Endothelial cell (in vitro differentiated cells): ENCODE measurements at regions not wholly inside any gene's neighbourhood (a gene's known extent, or its start where the extent isn't known, plus 50 kb on each side); places are given as distances from the start of the nearest gene placed in this dataset.

Experiments
- DNase-seq: peaks from one replicate; pipeline ENCODE4 v3.0.0; 2021; ENCODE audit warnings: low spot score
- H3K27ac Mint-ChIP-seq: one replicate; pipeline ENCODE4 v1.8.0; 2021; ENCODE audit warnings: mixed read lengths, inconsistent platforms; ENCODE audit not compliant: unreplicated experiment
- H3K27me3 Mint-ChIP-seq: one replicate; pipeline ENCODE4 v1.8.0; 2021; ENCODE audit warnings: mild to moderate bottlenecking, moderate library complexity, mixed read lengths, inconsistent platforms; ENCODE audit not compliant: unreplicated experiment
- H3K36me3 Mint-ChIP-seq: one replicate; pipeline ENCODE4 v1.8.0; 2021; ENCODE audit warnings: mild to moderate bottlenecking, low read depth, mixed read lengths, inconsistent platforms; ENCODE audit not compliant: unreplicated experiment
- H3K4me1 Mint-ChIP-seq: one replicate; pipeline ENCODE4 v1.8.0; 2021; ENCODE audit warnings: mild to moderate bottlenecking, mixed read lengths, inconsistent platforms; ENCODE audit not compliant: unreplicated experiment
- H3K4me3 Mint-ChIP-seq: one replicate; pipeline ENCODE4 v1.8.0; 2021; ENCODE audit warnings: mild to moderate bottlenecking, mixed read lengths, inconsistent platforms; ENCODE audit not compliant: unreplicated experiment
- H3K9me3 Mint-ChIP-seq: one replicate; pipeline ENCODE4 v1.8.0; 2021; ENCODE audit warnings: mixed read lengths, inconsistent platforms; ENCODE audit not compliant: unreplicated experiment
- TF ChIP-seq, protein P1 (sequence below): fragments of 200-600 bp; sonication (generic); IDR thresholded peaks from one replicate; pipeline ENCODE4 v1.5.0; 2021; ENCODE audit warnings: antibody characterized with exemption; ENCODE audit not compliant: unreplicated experiment

DNA sequence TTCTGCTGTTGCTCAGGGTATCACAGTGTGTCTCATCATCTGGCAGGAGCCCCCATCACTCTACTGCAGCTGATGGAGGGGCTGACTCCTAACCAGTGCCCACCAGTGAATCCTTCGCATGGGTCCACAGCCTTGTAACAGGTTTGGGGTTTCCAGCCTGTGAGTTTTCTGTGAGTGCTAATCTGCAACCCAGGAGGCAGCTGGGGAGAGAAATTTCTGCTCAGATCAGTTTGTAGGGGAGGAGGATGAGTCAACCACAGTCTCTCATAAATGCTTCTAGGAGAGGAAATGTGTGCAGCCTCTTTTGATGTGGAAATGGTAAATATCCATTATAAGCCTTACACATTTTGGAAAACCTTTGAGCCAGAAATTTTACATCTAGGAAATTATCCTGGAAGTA is 871.3 kb downstream of the AACS start:
- DNase-seq: no peak
- no peak overlapping the region for H3K27ac Mint-ChIP-seq
- H3K4me1 Mint-ChIP-seq: no peaks in the 10 kb centered on the region
- peaks cover 7% of the 10 kb centered on the region for H3K36me3 Mint-ChIP-seq
- H3K4me3 Mint-ChIP-seq: no peak overlapping the region
- peaks cover 4% of the 10 kb centered on the region for H3K27me3 Mint-ChIP-seq
- H3K9me3 Mint-ChIP-seq: peaks cover 16% of the 10 kb centered on the region
- TF ChIP-seq, protein P1, sequence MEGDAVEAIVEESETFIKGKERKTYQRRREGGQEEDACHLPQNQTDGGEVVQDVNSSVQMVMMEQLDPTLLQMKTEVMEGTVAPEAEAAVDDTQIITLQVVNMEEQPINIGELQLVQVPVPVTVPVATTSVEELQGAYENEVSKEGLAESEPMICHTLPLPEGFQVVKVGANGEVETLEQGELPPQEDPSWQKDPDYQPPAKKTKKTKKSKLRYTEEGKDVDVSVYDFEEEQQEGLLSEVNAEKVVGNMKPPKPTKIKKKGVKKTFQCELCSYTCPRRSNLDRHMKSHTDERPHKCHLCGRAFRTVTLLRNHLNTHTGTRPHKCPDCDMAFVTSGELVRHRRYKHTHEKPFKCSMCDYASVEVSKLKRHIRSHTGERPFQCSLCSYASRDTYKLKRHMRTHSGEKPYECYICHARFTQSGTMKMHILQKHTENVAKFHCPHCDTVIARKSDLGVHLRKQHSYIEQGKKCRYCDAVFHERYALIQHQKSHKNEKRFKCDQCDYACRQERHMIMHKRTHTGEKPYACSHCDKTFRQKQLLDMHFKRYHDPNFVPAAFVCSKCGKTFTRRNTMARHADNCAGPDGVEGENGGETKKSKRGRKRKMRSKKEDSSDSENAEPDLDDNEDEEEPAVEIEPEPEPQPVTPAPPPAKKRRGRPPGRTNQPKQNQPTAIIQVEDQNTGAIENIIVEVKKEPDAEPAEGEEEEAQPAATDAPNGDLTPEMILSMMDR: no peak

DNA sequence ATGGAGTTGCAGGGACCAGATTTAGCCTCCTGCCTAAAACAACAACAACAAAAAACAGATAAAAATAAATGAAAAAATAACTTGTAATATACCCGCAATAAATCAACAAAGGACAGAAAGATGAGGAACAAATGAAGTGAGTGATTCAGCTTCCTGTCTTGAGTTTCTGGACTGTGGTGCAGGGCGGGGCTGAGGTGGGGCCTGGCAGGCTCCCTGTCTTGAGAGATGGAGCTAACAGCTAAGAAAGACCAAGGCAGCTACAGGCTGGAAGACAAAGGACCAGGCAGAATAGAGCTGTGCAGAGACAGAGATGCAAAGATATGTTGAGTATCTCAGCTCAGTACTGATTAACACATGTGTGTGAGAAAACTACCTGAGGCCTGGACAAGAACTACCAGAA is 879.2 kb downstream of the AACS start:
- H3K27ac Mint-ChIP-seq: no peak overlapping the region
- TF ChIP-seq, protein P1: no peak
- peaks cover under 1% of the 10 kb centered on the region for H3K27me3 Mint-ChIP-seq
- peaks cover 5% of the 10 kb centered on the region for H3K36me3 Mint-ChIP-seq
- no peak overlapping the region for H3K4me3 Mint-ChIP-seq
- no peak for DNase-seq
- H3K4me1 Mint-ChIP-seq: no peaks in the 10 kb centered on the region
- peaks cover 32% of the 10 kb centered on the region for H3K9me3 Mint-ChIP-seq

DNA sequence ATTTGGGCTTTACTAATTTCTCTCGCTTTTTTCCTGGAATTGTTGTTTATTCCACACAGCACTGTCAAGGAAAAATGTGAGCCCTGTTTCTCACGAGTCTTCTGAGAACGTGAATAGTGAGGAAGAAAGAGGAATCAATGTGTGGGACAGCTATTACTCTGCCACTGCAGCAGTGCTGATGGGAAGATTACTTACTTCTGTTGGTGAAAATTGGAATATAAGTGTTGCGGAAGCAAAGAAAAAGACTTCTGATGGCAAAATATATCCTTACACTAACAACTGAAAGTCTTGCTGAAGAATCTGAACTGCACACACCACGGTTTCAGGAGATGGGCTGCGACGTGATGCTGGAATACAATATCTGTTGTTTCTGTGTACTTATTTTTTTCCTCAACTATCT is 884.2 kb downstream of the AACS start:
- no peak for DNase-seq
- Mint-ChIP-seq H3K4me1 (no peaks in the 10 kb centered on the region), H3K4me3 (no peak overlapping the region), H3K27me3 (peaks cover 7% of the 10 kb centered on the region), H3K9me3 (peaks cover 45% of the 10 kb centered on the region), H3K36me3 (peaks cover 7% of the 10 kb centered on the region), H3K27ac (no peak overlapping the region)
- TF ChIP-seq, protein P1: no peak

DNA sequence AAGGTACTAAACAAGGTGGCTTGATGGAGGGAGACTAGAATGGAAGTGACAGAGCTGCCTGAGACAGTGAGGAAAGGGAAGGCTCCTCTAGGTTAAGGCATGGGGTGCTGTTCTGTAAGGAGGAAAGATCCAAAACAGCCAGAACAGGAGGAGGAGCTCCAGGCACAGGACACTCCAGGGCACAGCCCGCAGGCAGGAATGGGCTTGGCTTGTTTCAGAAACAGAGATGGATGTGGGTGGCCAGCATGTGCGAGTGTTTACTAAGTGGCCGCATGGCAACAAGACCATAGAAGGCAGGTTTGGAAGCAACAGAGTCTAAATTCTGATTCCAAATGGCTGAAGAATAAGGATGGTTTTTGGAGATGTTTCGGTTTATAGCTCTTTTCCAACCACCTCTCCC is 889.1 kb downstream of the AACS start:
- no peak for DNase-seq
- H3K9me3 Mint-ChIP-seq: peaks cover 60% of the 10 kb centered on the region

DNA sequence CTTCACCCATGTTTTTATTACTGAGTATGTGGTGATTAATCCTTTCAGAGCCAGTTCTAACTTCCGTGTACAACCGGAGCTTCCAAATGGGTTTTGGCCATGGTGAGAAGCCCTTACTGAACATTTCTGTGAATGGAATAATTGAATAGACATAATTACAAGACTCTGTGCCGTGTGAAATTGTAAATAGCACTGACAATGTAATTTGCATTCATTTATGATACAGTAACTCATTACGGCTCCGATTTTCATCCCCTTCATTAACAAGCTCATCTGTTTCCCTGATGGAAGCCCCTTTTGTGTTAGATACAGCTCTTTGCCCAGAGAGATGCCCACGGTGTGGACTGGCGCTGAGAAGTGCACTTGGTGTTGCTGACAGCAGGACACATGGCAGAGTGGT is 891.0 kb downstream of the AACS start:
- Mint-ChIP-seq H3K9me3 (peaks cover 50% of the 10 kb centered on the region), H3K4me1 (no peaks in the 10 kb centered on the region), H3K4me3 (no peak overlapping the region), H3K27me3 (peaks cover 6% of the 10 kb centered on the region), H3K36me3 (peaks cover 11% of the 10 kb centered on the region), H3K27ac (no peak overlapping the region)
- no peak for DNase-seq
- TF ChIP-seq, protein P1: no peak

More for the DNA sequence above, 889.1 kb downstream of the AACS start:
- no peak overlapping the region for H3K27ac Mint-ChIP-seq
- TF ChIP-seq, protein P1: no peak
- no peak overlapping the region for H3K4me3 Mint-ChIP-seq
- H3K36me3 Mint-ChIP-seq: peaks cover 11% of the 10 kb centered on the region
- H3K27me3 Mint-ChIP-seq: peaks cover 8% of the 10 kb centered on the region
- H3K4me1 Mint-ChIP-seq: no peaks in the 10 kb centered on the region
